ENCODE measurements at regions not wholly inside any gene's neighbourhood (a gene's known extent, or its start where the extent isn't known, plus 50 kb on each side); places are given as distances from the start of the nearest gene placed in this dataset.

DNA sequence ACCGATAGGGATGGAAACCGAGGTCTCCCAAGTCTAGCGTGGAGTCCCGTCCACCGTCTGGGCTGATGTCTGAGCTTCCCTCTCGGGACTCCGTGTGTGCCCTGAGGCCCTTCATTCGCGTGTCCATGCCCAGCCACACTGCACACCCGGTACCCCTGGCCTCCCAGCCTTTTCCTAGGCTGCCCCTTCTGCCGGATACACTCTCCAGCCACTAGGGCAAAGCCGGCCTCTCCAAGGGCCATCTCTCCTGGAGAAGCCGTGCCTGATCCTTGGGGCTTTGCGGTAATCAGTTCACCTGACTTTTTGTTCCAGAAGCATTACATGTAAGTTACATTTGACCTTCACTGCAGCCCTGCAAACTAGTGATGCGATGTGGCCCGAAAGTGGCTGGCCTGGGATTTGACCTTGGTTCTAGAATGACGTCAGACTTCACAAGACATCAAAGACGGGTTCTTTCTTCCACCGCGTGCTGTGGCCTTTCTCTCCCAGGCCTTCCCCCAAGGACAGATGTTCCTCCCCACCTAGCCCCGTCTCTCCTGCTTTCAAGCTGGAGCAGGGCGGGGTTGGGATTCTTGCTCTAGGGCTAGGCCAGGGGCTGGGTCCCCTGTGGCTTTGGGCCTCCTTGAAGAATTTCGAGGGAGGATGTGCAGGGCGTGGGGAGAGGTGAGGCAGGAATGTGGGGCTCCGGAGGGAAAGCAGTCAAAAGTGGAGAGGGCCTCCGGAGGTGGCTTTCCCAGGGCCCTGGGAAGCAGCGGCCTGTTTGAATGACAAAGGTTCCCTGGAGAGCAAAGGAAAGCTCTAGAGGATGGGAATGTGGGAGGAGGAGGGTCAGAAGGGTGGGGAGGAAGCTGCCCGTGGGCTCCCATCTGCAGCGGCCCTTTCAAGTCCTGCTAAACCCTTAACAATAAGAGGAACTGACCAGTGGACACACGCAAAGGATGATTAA is 49.7 kb upstream of the SLC2A1 start (continued):
- no peak for TF ChIP-seq ATAD3A (CRISPR knock-in tag; IDR thresholded peaks at IDR 0.05)
- no peak for TF ChIP-seq MTF1 (CRISPR knock-in tag; IDR thresholded peaks at IDR 0.05)
- no peak for TF ChIP-seq CEBPB (IDR thresholded peaks at IDR 0.05; ENCODE audit: borderline replicate concordance, low read depth, low read length)
- TF ChIP-seq DMAP1 (CRISPR knock-in tag; IDR thresholded peaks at IDR 0.05): peak; percentile 65
- TF ChIP-seq SMAD1 (CRISPR knock-in tag; IDR thresholded peaks at IDR 0.05; ENCODE audit: borderline replicate concordance, low read depth): no peak
- TF ChIP-seq ZFAT (CRISPR knock-in tag; conservative IDR thresholded peaks at IDR 0.05): no peak
- no peak for TF ChIP-seq SOX13 (IDR thresholded peaks at IDR 0.05)
- TF ChIP-seq SOX13 (CRISPR knock-in tag; conservative IDR thresholded peaks at IDR 0.05 in 1 of 2, IDR thresholded peaks at IDR 0.05 in 1 of 2): peak in 1 of 2 experiments; percentile 67; a peak in 2 of 4 replicates
- no peak for TF ChIP-seq SOX6 (IDR thresholded peaks at IDR 0.05)
- TF ChIP-seq SOX6 (CRISPR knock-in tag; IDR thresholded peaks at IDR 0.05): peak; percentile 37
- TF ChIP-seq ZNF749 (CRISPR knock-in tag; IDR thresholded peaks at IDR 0.05; ENCODE audit: borderline replicate concordance): no peak
- TF ChIP-seq ZNF282 (IDR thresholded peaks at IDR 0.05; ENCODE audit: partially characterized antibody): no peak
- TF ChIP-seq, protein P1, sequence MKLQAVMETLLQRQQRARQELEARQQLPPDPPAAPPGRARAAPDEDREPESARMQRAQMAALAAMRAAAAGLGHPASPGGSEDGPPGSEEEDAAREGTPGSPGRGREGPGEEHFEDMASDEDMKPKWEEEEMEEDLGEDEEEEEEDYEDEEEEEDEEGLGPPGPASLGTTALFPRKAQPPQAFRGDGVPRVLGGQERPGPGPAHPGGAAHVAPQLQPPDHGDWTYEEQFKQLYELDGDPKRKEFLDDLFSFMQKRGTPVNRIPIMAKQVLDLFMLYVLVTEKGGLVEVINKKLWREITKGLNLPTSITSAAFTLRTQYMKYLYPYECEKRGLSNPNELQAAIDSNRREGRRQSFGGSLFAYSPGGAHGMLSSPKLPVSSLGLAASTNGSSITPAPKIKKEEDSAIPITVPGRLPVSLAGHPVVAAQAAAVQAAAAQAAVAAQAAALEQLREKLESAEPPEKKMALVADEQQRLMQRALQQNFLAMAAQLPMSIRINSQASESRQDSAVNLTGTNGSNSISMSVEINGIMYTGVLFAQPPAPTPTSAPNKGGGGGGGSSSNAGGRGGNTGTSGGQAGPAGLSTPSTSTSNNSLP (IDR thresholded peaks at IDR 0.05; ENCODE audit: low read depth, low read length): no peak
- TF ChIP-seq, protein P2, sequence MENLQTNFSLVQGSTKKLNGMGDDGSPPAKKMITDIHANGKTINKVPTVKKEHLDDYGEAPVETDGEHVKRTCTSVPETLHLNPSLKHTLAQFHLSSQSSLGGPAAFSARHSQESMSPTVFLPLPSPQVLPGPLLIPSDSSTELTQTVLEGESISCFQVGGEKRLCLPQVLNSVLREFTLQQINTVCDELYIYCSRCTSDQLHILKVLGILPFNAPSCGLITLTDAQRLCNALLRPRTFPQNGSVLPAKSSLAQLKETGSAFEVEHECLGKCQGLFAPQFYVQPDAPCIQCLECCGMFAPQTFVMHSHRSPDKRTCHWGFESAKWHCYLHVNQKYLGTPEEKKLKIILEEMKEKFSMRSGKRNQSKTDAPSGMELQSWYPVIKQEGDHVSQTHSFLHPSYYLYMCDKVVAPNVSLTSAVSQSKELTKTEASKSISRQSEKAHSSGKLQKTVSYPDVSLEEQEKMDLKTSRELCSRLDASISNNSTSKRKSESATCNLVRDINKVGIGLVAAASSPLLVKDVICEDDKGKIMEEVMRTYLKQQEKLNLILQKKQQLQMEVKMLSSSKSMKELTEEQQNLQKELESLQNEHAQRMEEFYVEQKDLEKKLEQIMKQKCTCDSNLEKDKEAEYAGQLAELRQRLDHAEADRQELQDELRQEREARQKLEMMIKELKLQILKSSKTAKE (CRISPR knock-in tag; IDR thresholded peaks at IDR 0.05; ENCODE audit: borderline replicate concordance): no peak
- TF ChIP-seq ZNF720 (CRISPR knock-in tag; IDR thresholded peaks at IDR 0.05): no peak
- TF ChIP-seq MIXL1 (CRISPR knock-in tag; IDR thresholded peaks at IDR 0.05): no peak
- TF ChIP-seq ZNF883 (CRISPR knock-in tag; IDR thresholded peaks at IDR 0.05; ENCODE audit: not compliant biosample characterization): no peak
- TF ChIP-seq POLR2AphosphoS5 (IDR thresholded peaks at IDR 0.05; ENCODE audit: low read depth, low read length): no peak
- TF ChIP-seq HIVEP1 (CRISPR knock-in tag; IDR thresholded peaks at IDR 0.05): no peak
- no peak for TF ChIP-seq ZNF782 (CRISPR knock-in tag; IDR thresholded peaks at IDR 0.05; ENCODE audit: borderline replicate concordance)
- no peak for TF ChIP-seq ZSCAN12 (CRISPR knock-in tag; IDR thresholded peaks at IDR 0.05)
- TF ChIP-seq, protein P3, sequence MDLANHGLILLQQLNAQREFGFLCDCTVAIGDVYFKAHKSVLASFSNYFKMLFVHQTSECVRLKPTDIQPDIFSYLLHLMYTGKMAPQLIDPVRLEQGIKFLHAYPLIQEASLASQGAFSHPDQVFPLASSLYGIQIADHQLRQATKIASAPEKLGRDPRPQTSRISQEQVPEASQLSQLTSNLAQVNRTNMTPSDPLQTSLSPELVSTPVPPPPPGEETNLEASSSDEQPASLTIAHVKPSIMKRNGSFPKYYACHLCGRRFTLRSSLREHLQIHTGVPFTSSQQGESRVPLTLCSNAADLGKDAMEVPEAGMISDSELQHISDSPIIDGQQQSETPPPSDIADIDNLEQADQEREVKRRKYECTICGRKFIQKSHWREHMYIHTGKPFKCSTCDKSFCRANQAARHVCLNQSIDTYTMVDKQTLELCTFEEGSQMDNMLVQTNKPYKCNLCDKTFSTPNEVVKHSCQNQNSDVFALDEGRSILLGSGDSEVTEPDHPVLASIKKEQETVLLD (CRISPR knock-in tag; IDR thresholded peaks at IDR 0.05; ENCODE audit: low read depth): no peak
- no peak for TF ChIP-seq ZFP36L2 (CRISPR knock-in tag; IDR thresholded peaks at IDR 0.05)
- TF ChIP-seq ZNF790 (CRISPR knock-in tag; IDR thresholded peaks at IDR 0.05; ENCODE audit: borderline replicate concordance): no peak
- no peak for TF ChIP-seq ZEB1 (IDR thresholded peaks at IDR 0.05; ENCODE audit: insufficient replicate concordance, low read depth)
- peak; percentile 70; the same call in 1 of the 2 replicates for TF ChIP-seq KDM2A (CRISPR knock-in tag; IDR thresholded peaks at IDR 0.05; ENCODE audit: borderline replicate concordance, low read depth)

Data from HepG2 (cell line).